GM23338 (cell line): ENCODE measurements at regions not wholly inside any gene's neighbourhood (a gene's known extent, or its start where the extent isn't known, plus 50 kb on each side); places are given as distances from the start of the nearest gene placed in this dataset.

Experiments
- ATAC-seq: fragments of 200-7000 bp; cut with Tn5 transposase; 3 replicates; pipeline ENCODE4 v1.9.1; 2020
- DNase-seq: peaks from one replicate; pipeline ENCODE4 v3.0.0-alpha.2; 2015; ENCODE audit warnings: low spot score
- H2AFZ ChIP-seq: fragments of 200-600 bp; sonication (generic); 2 replicates; pipeline ENCODE4 v1.8.0; 2016; ENCODE audit warnings: antibody characterized with exemption, mild to moderate bottlenecking, moderate library complexity
- H3F3A ChIP-seq: fragments of 200-600 bp; sonication (generic); replicated peaks from 2 replicates; pipeline ENCODE4 v1.8.0; 2017; ENCODE audit warnings: antibody characterized with exemption, mixed run types, low read depth
- H3K27ac ChIP-seq: fragments of 200-600 bp; sonication (generic); 2 replicates; pipeline ENCODE4 v1.6.1; 2016; ENCODE audit warnings: low read depth
- H3K27me3 ChIP-seq: fragments of 200-600 bp; sonication (generic); 2 replicates; pipeline ENCODE4 v1.8.0; 2016; ENCODE audit warnings: mild to moderate bottlenecking, mixed run types, moderate library complexity; ENCODE audit not compliant: insufficient read depth
- H3K36me3 ChIP-seq: fragments of 200-600 bp; sonication (generic); 2 replicates; pipeline ENCODE4 v1.8.0; 2016; ENCODE audit warnings: mild to moderate bottlenecking; ENCODE audit not compliant: insufficient read depth
- H3K4me1 ChIP-seq: fragments of 200-600 bp; sonication (generic); 2 replicates; pipeline ENCODE4 v1.8.0; 2016; ENCODE audit warnings: mild to moderate bottlenecking, moderate library complexity; ENCODE audit not compliant: insufficient read depth
- H3K4me2 ChIP-seq: fragments of 200-600 bp; sonication (generic); 2 replicates; pipeline ENCODE4 v1.7.1; 2017; ENCODE audit warnings: mixed run types
- H3K4me3 ChIP-seq: fragments of 200-600 bp; sonication (generic); 2 replicates; pipeline ENCODE4 v1.6.1; 2016; ENCODE audit warnings: mixed run types
- H3K79me2 ChIP-seq: fragments of 200-600 bp; sonication (generic); replicated peaks from 2 replicates; pipeline ENCODE4 v1.8.0; 2017; ENCODE audit warnings: mild to moderate bottlenecking; ENCODE audit not compliant: insufficient read depth
- H3K9me2 ChIP-seq: fragments of 200-600 bp; sonication (generic); 2 replicates; pipeline ENCODE4 v1.8.0; 2017; ENCODE audit not compliant: insufficient read depth
- H4K20me1 ChIP-seq: fragments of 200-600 bp; sonication (generic); replicated peaks from 2 replicates; pipeline ENCODE4 v1.8.0; 2017; ENCODE audit warnings: mild to moderate bottlenecking; ENCODE audit not compliant: insufficient read depth
- H3K27ac Mint-ChIP-seq: 2 replicates; pipeline ENCODE4 v1.8.0; 2020; ENCODE audit warnings: inconsistent platforms, mild to moderate bottlenecking, moderate library complexity, mixed read lengths
- H3K27me3 Mint-ChIP-seq: 3 replicates; pipeline ENCODE4 v1.8.0; 2022; ENCODE audit warnings: low read depth, mild to moderate bottlenecking, moderate library complexity, mixed read lengths, inconsistent platforms; ENCODE audit not compliant: insufficient read depth, poor library complexity
- H3K36me3 Mint-ChIP-seq: 3 replicates; pipeline ENCODE4 v1.8.0; 2021; ENCODE audit warnings: low read depth, mild to moderate bottlenecking, inconsistent platforms, moderate library complexity, mixed read lengths
- H3K4me1 Mint-ChIP-seq: 3 replicates; pipeline ENCODE4 v1.8.0; 2020; ENCODE audit warnings: mild to moderate bottlenecking, inconsistent platforms, mixed read lengths
- H3K4me3 Mint-ChIP-seq: 3 replicates; pipeline ENCODE4 v1.8.0; 2021; ENCODE audit warnings: moderate library complexity, mild to moderate bottlenecking, inconsistent platforms, mixed read lengths
- H3K9me3 Mint-ChIP-seq: 3 replicates; pipeline ENCODE4 v1.8.0; 2020; ENCODE audit warnings: moderate library complexity, mild to moderate bottlenecking, inconsistent platforms, mixed read lengths
- CREB1 ChIP-seq: fragments of 250-450 bp; sonication (Bioruptor Pico); IDR thresholded peaks from 2 replicates; pipeline ENCODE4 v1.5.0; 2020; ENCODE audit warnings: low read depth, mild to moderate bottlenecking, moderate library complexity
- EZH2phosphoT487 ChIP-seq: fragments of 200-600 bp; sonication (generic); IDR thresholded peaks from one replicate; pipeline ENCODE4 v1.8.1; 2018; ENCODE audit warnings: antibody characterized with exemption; ENCODE audit not compliant: unreplicated experiment
- JUNB ChIP-seq: IDR thresholded peaks from one replicate; pipeline ENCODE4 v1.6.1; 2016; ENCODE audit warnings: antibody characterized with exemption; ENCODE audit not compliant: unreplicated experiment
- NANOG ChIP-seq: IDR thresholded peaks from 2 replicates; pipeline ENCODE4 v1.6.1; 2016; ENCODE audit warnings: antibody characterized with exemption, borderline replicate concordance
- POLR2AphosphoS5 ChIP-seq: IDR thresholded peaks from 2 replicates; pipeline ENCODE4 v1.6.1; 2016; ENCODE audit warnings: antibody characterized with exemption, low read depth
- ZNF331 ChIP-seq: fragments of 250-450 bp; sonication (Bioruptor Pico); IDR thresholded peaks from 2 replicates; pipeline ENCODE4 v1.5.0; 2020; ENCODE audit warnings: low read depth, mild to moderate bottlenecking, moderate library complexity
- ZNF462 ChIP-seq: fragments of 250-450 bp; sonication (Bioruptor Pico); IDR thresholded peaks from 2 replicates; pipeline ENCODE4 v1.5.0; 2020; ENCODE audit warnings: mild to moderate bottlenecking, moderate library complexity
- TF ChIP-seq, protein P1 (sequence below): IDR thresholded peaks from 2 replicates; pipeline ENCODE4 v1.6.1; 2016; ENCODE audit warnings: antibody characterized with exemption

DNA sequence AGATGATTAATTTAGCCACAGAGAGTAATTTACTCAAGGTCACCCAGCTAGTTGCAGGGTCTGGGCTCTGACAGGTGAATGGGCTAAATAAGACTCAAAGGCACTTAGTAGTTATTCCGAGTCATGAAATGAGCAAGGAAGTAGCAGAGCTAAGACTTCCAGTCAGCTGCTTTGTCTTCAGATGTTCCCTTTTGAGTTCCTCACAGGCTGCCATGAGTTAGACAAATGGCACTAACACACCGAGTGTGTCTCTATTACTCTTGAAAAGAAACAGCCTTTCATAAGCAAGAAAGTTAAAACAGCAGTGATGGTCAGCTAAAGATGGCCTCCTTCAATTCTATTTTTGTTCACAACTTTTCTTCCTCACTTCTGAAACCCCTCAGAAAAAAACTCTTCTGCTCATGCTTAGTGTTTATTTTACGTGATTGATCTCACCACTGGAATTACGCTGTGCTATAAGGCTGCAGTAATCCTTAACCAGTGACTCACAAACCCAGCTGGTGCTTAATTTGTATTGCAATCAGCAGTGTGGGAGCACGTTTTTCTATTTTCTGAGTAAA is 389.1 kb downstream of the AASDHPPT start (continued):
- no peak for TF ChIP-seq ZNF462 (CRISPR knock-in tag)
- no peak for TF ChIP-seq EZH2phosphoT487
- TF ChIP-seq CREB1, result no peak
- TF ChIP-seq NANOG, result no peak
- TF ChIP-seq, protein P1, sequence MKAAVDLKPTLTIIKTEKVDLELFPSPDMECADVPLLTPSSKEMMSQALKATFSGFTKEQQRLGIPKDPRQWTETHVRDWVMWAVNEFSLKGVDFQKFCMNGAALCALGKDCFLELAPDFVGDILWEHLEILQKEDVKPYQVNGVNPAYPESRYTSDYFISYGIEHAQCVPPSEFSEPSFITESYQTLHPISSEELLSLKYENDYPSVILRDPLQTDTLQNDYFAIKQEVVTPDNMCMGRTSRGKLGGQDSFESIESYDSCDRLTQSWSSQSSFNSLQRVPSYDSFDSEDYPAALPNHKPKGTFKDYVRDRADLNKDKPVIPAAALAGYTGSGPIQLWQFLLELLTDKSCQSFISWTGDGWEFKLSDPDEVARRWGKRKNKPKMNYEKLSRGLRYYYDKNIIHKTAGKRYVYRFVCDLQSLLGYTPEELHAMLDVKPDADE, result no peak

DNA sequence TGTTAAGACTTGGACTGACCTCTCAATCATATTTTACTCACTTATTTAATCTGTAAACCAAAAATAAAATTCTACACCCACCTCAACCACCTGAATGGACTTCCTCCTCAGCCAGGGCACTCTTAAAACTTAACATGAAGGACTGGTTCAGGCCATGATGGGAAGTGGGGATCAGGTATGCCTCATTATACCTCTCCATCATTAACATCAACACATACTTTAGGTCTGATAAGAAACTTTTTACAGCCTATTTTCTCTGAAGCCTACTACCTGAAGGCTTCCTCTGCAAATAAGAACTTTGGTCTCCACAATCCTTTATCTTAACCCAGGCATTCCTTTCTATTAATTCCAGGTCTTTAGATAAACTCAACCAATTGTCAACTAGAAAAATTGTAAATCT is 390.0 kb downstream of the AASDHPPT start:
- no peak overlapping the region for H3K27ac Mint-ChIP-seq
- no peaks in the 10 kb centered on the region for H3K9me2 ChIP-seq

More for the DNA sequence above, 390.0 kb downstream of the AASDHPPT start:
- Histone ChIP-seq H3K4me3 (no peak overlapping the region), H3K4me1 (peaks cover 7% of the 10 kb centered on the region), H3F3A (no peaks in the 10 kb centered on the region), H3K27ac (no peak overlapping the region), H2AFZ (no peak overlapping the region), H3K36me3 (no peaks in the 10 kb centered on the region), H3K27me3 (no peaks in the 10 kb centered on the region), H3K4me2 (no peak overlapping the region), H4K20me1 (no peaks in the 10 kb centered on the region), H3K79me2 (no peaks in the 10 kb centered on the region)
- no peaks in the 10 kb centered on the region for H3K36me3 Mint-ChIP-seq
- H3K4me3 Mint-ChIP-seq, result no peak overlapping the region
- ATAC-seq (no peak), DNase-seq (no peak)
- TF ChIP-seq ZNF331 (CRISPR knock-in tag) (no peak), POLR2AphosphoS5 (no peak), EZH2phosphoT487 (no peak), JUNB (no peak), NANOG (no peak)
- H3K4me1 Mint-ChIP-seq, result peaks cover 8% of the 10 kb centered on the region
- peaks cover 3% of the 10 kb centered on the region; the same call in 1 of the 3 replicates for H3K9me3 Mint-ChIP-seq
- H3K27me3 Mint-ChIP-seq, result no peaks in the 10 kb centered on the region
